ENCODE measurements at regions not wholly inside any gene's neighbourhood (a gene's known extent, or its start where the extent isn't known, plus 50 kb on each side); places are given as distances from the start of the nearest gene placed in this dataset.

DNA sequence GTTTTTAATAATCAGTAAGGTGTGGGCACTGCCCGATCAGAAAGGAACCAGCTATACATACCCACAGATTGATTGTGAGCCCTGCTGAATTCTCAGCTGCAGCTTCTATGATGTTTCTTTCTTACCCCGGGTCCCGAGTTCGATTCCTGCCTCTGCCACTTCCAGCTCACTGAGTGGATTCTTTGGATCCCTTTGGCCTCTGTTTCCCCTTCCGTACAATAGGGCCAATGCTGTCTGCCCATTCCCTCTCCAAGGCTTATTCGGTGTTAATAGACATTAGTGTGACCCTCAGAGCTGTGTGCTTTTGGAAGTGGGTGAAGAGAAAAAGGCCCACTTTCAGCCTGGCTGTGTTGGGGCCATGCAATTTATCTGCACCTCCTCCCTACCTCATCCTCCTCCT, 115.8 kb downstream of the IRX5 start:
- TF ChIP-seq, protein P1, sequence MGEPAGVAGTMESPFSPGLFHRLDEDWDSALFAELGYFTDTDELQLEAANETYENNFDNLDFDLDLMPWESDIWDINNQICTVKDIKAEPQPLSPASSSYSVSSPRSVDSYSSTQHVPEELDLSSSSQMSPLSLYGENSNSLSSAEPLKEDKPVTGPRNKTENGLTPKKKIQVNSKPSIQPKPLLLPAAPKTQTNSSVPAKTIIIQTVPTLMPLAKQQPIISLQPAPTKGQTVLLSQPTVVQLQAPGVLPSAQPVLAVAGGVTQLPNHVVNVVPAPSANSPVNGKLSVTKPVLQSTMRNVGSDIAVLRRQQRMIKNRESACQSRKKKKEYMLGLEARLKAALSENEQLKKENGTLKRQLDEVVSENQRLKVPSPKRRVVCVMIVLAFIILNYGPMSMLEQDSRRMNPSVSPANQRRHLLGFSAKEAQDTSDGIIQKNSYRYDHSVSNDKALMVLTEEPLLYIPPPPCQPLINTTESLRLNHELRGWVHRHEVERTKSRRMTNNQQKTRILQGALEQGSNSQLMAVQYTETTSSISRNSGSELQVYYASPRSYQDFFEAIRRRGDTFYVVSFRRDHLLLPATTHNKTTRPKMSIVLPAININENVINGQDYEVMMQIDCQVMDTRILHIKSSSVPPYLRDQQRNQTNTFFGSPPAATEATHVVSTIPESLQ (CRISPR knock-in tag; IDR thresholded peaks at IDR 0.05): no peak
- TF ChIP-seq, protein P2, sequence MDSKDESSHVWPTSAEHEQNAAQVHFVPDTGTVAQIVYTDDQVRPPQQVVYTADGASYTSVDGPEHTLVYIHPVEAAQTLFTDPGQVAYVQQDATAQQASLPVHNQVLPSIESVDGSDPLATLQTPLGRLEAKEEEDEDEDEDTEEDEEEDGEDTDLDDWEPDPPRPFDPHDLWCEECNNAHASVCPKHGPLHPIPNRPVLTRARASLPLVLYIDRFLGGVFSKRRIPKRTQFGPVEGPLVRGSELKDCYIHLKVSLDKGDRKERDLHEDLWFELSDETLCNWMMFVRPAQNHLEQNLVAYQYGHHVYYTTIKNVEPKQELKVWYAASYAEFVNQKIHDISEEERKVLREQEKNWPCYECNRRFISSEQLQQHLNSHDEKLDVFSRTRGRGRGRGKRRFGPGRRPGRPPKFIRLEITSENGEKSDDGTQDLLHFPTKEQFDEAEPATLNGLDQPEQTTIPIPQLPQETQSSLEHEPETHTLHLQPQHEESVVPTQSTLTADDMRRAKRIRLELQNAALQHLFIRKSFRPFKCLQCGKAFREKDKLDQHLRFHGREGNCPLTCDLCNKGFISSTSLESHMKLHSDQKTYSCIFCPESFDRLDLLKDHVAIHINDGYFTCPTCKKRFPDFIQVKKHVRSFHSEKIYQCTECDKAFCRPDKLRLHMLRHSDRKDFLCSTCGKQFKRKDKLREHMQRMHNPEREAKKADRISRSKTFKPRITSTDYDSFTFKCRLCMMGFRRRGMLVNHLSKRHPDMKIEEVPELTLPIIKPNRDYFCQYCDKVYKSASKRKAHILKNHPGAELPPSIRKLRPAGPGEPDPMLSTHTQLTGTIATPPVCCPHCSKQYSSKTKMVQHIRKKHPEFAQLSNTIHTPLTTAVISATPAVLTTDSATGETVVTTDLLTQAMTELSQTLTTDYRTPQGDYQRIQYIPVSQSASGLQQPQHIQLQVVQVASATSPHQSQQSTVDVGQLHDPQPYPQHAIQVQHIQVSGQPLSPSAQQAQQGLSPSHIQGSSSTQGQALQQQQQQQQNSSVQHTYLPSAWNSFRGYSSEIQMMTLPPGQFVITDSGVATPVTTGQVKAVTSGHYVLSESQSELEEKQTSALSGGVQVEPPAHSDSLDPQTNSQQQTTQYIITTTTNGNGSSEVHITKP (IDR thresholded peaks at IDR 0.05; ENCODE audit: partially characterized antibody): no peak

Data from K562 (cell line).